ENCODE measurements at regions not wholly inside any gene's neighbourhood (a gene's known extent, or its start where the extent isn't known, plus 50 kb on each side); places are given as distances from the start of the nearest gene placed in this dataset.

DNA sequence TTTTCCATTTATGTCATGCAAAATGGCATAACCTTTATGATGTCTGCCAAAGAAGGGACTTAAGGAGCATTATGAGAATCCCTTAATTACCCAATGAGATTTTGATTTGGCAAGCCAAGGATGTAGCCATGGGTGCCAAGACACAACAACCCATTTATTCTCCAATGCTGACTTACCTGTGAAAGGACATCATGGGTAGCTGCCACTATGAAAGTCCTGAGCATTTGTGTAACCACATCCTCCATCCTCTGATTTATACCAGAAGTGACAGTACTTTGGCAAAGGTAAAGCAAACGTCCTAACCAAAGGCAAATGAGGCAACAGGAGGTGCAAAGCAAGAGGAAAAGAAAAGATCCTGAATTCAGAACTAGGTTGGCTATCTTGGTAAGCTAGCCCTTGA is 87.3 kb upstream of the EMCN start:
- no peak overlapping the region for H3K4me3 ChIP-seq (ENCODE audit: low read depth, low read length)
- TF ChIP-seq, protein P1, sequence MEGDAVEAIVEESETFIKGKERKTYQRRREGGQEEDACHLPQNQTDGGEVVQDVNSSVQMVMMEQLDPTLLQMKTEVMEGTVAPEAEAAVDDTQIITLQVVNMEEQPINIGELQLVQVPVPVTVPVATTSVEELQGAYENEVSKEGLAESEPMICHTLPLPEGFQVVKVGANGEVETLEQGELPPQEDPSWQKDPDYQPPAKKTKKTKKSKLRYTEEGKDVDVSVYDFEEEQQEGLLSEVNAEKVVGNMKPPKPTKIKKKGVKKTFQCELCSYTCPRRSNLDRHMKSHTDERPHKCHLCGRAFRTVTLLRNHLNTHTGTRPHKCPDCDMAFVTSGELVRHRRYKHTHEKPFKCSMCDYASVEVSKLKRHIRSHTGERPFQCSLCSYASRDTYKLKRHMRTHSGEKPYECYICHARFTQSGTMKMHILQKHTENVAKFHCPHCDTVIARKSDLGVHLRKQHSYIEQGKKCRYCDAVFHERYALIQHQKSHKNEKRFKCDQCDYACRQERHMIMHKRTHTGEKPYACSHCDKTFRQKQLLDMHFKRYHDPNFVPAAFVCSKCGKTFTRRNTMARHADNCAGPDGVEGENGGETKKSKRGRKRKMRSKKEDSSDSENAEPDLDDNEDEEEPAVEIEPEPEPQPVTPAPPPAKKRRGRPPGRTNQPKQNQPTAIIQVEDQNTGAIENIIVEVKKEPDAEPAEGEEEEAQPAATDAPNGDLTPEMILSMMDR (IDR thresholded peaks at IDR 0.05; ENCODE audit: borderline replicate concordance, insufficient read depth, low read depth, low read length), result no peak

DNA sequence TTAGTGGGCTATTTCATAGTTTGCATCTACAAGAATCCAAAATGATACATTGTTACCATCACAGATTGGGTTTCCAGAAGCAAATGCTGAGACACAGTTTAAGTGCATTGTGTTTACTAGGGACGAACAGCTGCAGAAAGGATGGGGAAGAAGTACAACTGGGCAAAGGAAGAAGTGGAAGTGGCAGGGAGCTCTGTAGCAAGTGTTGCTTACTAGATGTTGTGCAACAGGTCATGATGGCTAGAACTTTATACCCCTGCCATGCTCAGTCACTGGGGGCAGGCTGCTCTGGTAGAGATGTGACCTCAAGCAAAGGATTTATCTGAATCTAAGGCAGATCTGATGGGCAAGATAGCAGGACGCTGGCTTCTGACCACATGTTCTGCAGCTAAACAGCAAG is 76.1 kb upstream of the EMCN start:
- TF ChIP-seq, protein P1 (IDR thresholded peaks at IDR 0.05; ENCODE audit: borderline replicate concordance, insufficient read depth, low read depth, low read length), result no peak

DNA sequence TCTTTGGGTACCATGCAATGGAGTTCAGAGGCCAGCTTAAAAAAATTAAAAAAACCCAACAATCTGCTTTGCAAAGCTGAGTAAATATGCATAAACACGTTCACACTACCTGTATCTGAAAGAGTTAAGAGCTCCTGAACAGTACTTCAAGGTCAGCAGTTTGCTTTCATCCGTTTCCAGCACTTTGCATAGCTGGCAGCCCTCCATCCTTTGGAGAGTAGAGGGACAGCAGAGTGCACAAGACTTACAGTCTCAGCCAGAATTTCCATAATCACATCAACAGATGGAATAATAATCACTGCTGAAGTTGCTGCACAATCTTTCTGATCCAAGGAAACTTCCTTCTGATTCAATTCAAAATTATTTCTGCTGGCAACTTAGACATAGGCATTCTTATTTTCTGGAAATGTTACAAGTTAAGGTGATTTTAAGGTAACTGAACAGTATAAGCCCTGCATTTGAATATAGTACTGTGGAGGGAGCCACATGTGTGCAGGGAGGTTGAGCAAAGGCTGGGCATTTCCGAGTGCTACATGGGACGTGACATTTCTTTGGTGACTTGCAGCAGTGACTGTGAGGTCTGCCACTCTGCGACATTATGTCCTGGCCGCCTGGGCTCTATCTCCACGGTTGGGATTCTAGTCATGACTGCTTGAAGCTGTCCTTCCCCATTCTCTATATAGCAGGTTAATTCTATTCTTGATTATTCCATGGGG is 73.5 kb upstream of the EMCN start:
- H3K4me3 ChIP-seq (ENCODE audit: low read depth, low read length), result no peak overlapping the region
- TF ChIP-seq, protein P1 (IDR thresholded peaks at IDR 0.05; ENCODE audit: borderline replicate concordance, insufficient read depth, low read depth, low read length), result no peak

More for the DNA sequence above, 76.1 kb upstream of the EMCN start:
- H3K4me3 ChIP-seq (ENCODE audit: low read depth, low read length), result no peak overlapping the region

DNA sequence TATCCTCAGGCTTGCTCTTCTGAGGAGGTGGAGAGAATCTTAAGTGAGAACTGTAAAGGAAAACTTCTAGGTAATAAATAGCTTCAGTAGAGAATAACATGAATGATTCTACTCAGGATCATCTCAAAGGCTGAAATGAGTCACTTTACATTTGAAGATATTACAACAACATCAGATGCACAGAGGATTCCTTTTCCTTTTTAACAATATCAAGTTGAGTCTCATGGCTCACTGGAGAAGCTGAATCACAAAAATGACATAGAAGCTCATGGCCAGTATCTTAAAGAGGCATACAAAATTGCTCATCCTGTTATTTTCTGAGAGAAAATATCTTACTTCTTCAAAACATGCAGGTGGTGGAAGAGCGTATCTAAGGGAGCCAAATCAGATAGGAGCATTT is 72.5 kb upstream of the EMCN start:
- H3K4me3 ChIP-seq (ENCODE audit: low read depth, low read length), result no peak overlapping the region

DNA sequence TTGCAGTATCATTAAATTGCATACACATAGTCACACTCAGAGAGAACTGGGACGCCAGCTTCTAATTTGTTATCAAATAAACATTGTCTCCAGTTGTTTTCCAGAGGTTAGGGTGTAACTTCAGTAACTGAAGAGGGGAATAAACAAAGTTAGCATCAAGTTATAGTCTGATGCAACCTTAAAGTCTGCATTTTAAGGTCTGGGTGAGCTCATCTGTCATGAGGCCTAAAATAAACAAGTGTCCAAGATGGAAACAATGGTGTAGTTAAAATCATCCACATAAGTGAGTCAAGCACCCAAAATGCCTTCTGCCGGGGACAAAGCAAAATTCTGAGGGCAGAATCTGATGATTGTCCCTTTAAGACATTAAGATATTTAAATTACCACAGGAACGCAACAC is 70.3 kb upstream of the EMCN start:
- H3K4me3 ChIP-seq (ENCODE audit: low read depth, low read length), result no peak overlapping the region
- TF ChIP-seq, protein P1 (IDR thresholded peaks at IDR 0.05; ENCODE audit: borderline replicate concordance, insufficient read depth, low read depth, low read length), result no peak

More for the DNA sequence above, 72.5 kb upstream of the EMCN start:
- TF ChIP-seq, protein P1 (IDR thresholded peaks at IDR 0.05; ENCODE audit: borderline replicate concordance, insufficient read depth, low read depth, low read length), result no peak

DNA sequence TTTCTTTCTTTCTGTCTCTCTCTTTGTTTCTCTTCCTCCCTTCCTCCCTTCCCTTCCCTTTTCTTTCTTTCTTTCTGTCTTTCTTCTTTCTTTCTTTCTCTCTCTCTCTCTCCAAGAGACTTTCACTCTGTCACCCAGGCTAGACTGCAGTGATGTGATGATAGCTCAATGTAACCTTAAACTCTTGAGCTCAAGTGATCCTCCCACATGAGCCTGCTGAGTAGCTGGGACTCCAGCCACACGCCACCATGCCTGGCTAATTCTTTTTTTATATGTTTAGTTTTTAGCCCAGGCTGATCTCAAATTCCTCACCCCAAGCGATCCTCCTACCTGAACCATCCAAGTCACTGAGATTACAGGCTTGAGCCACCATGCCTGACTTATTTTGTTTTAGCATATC is 64.3 kb upstream of the EMCN start:
- TF ChIP-seq, protein P1 (IDR thresholded peaks at IDR 0.05; ENCODE audit: borderline replicate concordance, insufficient read depth, low read depth, low read length), result no peak
- no peak overlapping the region for H3K4me3 ChIP-seq (ENCODE audit: low read depth, low read length)

DNA sequence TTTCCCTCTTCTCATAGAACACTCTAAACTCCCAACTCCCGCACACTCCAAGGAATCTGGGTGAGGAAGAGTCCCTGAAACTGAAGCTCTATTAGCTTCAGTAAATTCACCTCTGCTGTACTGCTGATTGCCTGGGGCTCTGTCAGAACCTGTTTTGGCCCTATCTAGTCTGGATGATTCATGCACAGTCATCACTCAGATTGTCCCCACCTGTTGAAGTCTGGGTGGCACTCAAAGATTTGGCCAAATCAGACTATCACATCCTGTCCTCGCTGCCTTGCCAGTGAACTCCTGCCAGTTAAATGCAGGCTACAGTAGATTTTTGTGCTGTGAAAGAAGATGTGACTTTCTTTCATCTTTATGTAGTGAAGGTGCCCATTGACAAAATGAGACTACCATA is 63.5 kb upstream of the EMCN start:
- no peak overlapping the region for H3K4me3 ChIP-seq (ENCODE audit: low read depth, low read length)
- TF ChIP-seq, protein P1 (IDR thresholded peaks at IDR 0.05; ENCODE audit: borderline replicate concordance, insufficient read depth, low read depth, low read length), result no peak

Measured in GM12875 (cell line).